ENCODE measurements at regions not wholly inside any gene's neighbourhood (a gene's known extent, or its start where the extent isn't known, plus 50 kb on each side); places are given as distances from the start of the nearest gene placed in this dataset.

DNA sequence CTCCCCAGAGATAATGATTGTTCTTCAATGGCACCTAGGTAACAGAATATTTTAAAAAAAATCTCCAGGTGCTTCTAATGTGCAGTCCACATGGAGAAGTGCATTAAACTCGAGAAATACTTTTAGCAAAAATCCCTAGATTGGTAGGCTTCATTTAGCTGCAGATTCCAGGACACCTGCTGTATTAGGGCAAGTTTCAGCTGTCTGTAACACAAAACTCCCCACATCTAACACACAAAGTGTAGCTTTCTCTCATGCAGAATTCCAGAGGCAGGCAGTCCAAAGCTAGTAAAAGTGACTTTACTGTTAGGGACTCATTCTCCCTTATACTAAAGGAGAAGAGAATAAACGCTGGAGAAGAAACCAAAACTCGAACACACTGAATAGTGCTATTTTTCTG is 1414.3 kb upstream of the B3GALT2 start:
- Histone ChIP-seq H3K4me3 (no peak overlapping the region), H3K9me3 (no peaks in the 10 kb centered on the region), H3K36me3 (no peaks in the 10 kb centered on the region), H3K27me3 (replicated peaks; ENCODE audit: insufficient read depth) (no peaks in the 10 kb centered on the region), H3K4me1 (ENCODE audit: control insufficient read depth in 1 of 2, low read depth in 2 of 2) (no peaks in the 10 kb centered on the region), H3K27ac (no peak overlapping the region)
- ATAC-seq (ENCODE audit: insufficient number of reproducible peaks, low FRiP score, low read depth) (no peak), DNase-seq (ENCODE audit: low spot score) (no peak)
- TF ChIP-seq, protein P1, sequence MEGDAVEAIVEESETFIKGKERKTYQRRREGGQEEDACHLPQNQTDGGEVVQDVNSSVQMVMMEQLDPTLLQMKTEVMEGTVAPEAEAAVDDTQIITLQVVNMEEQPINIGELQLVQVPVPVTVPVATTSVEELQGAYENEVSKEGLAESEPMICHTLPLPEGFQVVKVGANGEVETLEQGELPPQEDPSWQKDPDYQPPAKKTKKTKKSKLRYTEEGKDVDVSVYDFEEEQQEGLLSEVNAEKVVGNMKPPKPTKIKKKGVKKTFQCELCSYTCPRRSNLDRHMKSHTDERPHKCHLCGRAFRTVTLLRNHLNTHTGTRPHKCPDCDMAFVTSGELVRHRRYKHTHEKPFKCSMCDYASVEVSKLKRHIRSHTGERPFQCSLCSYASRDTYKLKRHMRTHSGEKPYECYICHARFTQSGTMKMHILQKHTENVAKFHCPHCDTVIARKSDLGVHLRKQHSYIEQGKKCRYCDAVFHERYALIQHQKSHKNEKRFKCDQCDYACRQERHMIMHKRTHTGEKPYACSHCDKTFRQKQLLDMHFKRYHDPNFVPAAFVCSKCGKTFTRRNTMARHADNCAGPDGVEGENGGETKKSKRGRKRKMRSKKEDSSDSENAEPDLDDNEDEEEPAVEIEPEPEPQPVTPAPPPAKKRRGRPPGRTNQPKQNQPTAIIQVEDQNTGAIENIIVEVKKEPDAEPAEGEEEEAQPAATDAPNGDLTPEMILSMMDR (IDR thresholded peaks at IDR 0.05): no peak

DNA sequence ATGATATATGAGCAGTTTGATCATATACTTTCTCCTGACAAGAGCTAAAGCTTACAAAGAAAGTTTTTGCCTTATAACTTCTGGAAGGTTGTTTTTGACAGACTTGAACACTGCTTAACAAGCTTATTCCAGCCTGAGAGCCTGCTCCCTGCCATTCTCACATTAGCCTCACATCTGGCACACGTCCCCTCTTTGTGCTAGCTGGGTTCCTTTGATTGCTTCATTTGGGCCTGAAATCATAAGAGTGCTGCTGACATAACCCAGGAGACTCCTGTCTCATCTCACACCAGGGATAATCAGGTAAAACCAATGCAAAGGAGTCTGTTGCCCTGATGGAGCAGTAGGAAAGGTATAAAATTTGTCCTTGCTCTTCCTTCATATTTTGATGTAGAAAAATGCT is 1411.7 kb upstream of the B3GALT2 start:
- Histone ChIP-seq H3K4me1 (ENCODE audit: control insufficient read depth in 1 of 2, low read depth in 2 of 2) (no peaks in the 10 kb centered on the region), H3K36me3 (no peaks in the 10 kb centered on the region), H3K9me3 (no peaks in the 10 kb centered on the region), H3K4me3 (no peak overlapping the region), H3K27ac (no peak overlapping the region), H3K27me3 (replicated peaks; ENCODE audit: insufficient read depth) (no peaks in the 10 kb centered on the region)
- ATAC-seq (ENCODE audit: insufficient number of reproducible peaks, low FRiP score, low read depth): no peak
- TF ChIP-seq, protein P1 (IDR thresholded peaks at IDR 0.05): no peak
- no peak for DNase-seq (ENCODE audit: low spot score)

DNA sequence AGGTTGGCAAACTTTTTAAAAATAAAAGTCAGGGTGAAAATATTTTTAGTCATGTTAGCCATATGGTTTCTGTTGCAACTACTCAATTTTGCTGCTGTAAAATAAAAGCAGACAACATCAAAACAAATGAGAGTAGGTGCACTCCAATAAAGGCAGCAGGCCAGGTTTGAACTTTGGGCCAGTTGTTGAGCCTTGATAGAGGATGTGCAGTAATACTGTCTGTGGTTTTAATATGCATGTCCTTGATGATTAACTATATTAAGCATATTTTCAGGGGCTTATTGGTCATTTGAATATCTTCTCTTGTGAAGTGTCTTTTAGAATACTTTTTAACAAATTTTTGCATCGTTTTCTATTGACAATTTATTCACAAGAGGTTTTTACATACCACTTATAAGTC is 1399.9 kb upstream of the B3GALT2 start:
- TF ChIP-seq, protein P1 (IDR thresholded peaks at IDR 0.05): no peak
- no peak overlapping the region for H3K4me3 ChIP-seq
- no peaks in the 10 kb centered on the region for H3K4me1 ChIP-seq (ENCODE audit: control insufficient read depth in 1 of 2, low read depth in 2 of 2)
- H3K27me3 ChIP-seq (replicated peaks; ENCODE audit: insufficient read depth): no peaks in the 10 kb centered on the region
- no peak for ATAC-seq (ENCODE audit: insufficient number of reproducible peaks, low FRiP score, low read depth)
- no peak for DNase-seq (ENCODE audit: low spot score)
- no peaks in the 10 kb centered on the region for H3K9me3 ChIP-seq
- H3K27ac ChIP-seq: no peak overlapping the region
- H3K36me3 ChIP-seq: no peaks in the 10 kb centered on the region

DNA sequence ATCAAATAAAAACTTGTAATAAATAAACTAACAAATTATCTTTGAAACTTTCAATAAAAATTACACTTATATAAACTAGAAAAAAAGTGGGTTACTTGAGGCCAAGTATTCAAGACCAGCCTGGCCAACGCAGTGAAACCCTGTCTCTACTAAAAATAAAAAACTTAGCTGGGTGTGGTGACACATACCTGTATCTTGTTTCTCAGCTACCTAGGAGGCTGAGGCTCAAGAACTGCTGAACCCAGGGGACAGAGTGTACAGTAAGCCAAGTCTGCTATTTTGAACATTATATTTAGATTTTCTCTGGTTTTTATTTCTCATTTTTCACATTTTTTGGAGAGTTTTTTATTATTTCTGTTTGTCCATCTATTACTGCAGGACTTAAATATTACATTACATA is 1397.6 kb upstream of the B3GALT2 start:
- Histone ChIP-seq H3K4me1 (ENCODE audit: control insufficient read depth in 1 of 2, low read depth in 2 of 2) (no peaks in the 10 kb centered on the region), H3K27me3 (replicated peaks; ENCODE audit: insufficient read depth) (no peaks in the 10 kb centered on the region), H3K36me3 (no peaks in the 10 kb centered on the region), H3K4me3 (no peak overlapping the region), H3K27ac (no peak overlapping the region), H3K9me3 (no peaks in the 10 kb centered on the region)
- DNase-seq (ENCODE audit: low spot score): no peak
- TF ChIP-seq, protein P1 (IDR thresholded peaks at IDR 0.05): no peak
- ATAC-seq (ENCODE audit: insufficient number of reproducible peaks, low FRiP score, low read depth): no peak

DNA sequence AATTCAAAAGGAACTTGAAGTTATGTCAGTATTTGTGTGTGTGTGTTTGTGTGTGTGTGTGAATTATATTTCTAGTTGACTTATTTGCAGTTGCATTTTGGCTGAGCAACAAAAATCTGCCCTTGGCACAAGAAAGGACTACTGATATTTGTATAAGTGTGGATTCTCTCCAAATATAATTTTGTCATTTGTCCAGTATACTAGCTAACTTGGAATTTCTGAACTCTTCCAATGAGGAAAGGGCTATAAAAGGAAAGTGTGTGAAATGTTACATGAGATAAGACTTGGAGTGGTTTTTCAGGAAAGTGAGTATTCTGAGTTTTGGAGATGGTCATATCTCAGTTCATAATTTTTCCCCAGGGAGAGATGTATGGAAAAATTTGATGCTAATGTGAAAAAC is 1384.1 kb upstream of the B3GALT2 start:
- Histone ChIP-seq H3K27ac (no peak overlapping the region), H3K9me3 (no peaks in the 10 kb centered on the region), H3K4me3 (no peak overlapping the region), H3K36me3 (no peaks in the 10 kb centered on the region), H3K4me1 (ENCODE audit: control insufficient read depth in 1 of 2, low read depth in 2 of 2) (peaks cover 0 to 11% of the 10 kb centered on the region in 2 donors), H3K27me3 (replicated peaks; ENCODE audit: insufficient read depth) (no peaks in the 10 kb centered on the region)
- DNase-seq (ENCODE audit: low spot score): no peak
- TF ChIP-seq, protein P1 (IDR thresholded peaks at IDR 0.05): no peak
- ATAC-seq (ENCODE audit: insufficient number of reproducible peaks, low FRiP score, low read depth): no peak
